ENCODE measurements at regions not wholly inside any gene's neighbourhood (a gene's known extent, or its start where the extent isn't known, plus 50 kb on each side); places are given as distances from the start of the nearest gene placed in this dataset.

GRCh38 chrX:69038816-69039215 lies 126.4 kb downstream of the PJA1 start:
- TF ChIP-seq CTCF (IDR thresholded peaks at IDR 0.05) (no peak), POLR2A (IDR thresholded peaks at IDR 0.05) (no peak)
